ENCODE measurements at regions not wholly inside any gene's neighbourhood (a gene's known extent, or its start where the extent isn't known, plus 50 kb on each side); places are given as distances from the start of the nearest gene placed in this dataset.

- Histone ChIP-seq H4K20me1 (ENCODE audit: insufficient read depth, low read length) (no peaks in the 10 kb centered on the region), H3K4me1 (ENCODE audit: insufficient read depth, low read length, severe bottlenecking) (no peaks in the 10 kb centered on the region), H3K4me3 (ENCODE audit: low read depth, low read length, poor library complexity, severe bottlenecking) (no peak overlapping the region), H2AFZ (ENCODE audit: low read length) (no peak overlapping the region), H3F3A (ENCODE audit: insufficient read depth, low read length) (no peaks in the 10 kb centered on the region), H3K36me3 (ENCODE audit: insufficient read depth, low read length) (no peaks in the 10 kb centered on the region), H3K27me3 (ENCODE audit: insufficient read depth, low read length) (no peaks in the 10 kb centered on the region), H3K79me2 (ENCODE audit: insufficient read depth, low read length) (no peaks in the 10 kb centered on the region), H3K9me3 (ENCODE audit: low read length) (no peaks in the 10 kb centered on the region), H3K9me2 (ENCODE audit: low read depth, low read length) (no peaks in the 10 kb centered on the region), H3K27ac (ENCODE audit: low read depth, low read length, poor library complexity, severe bottlenecking) (no peak overlapping the region), H3K9ac (ENCODE audit: low read length) (no peak overlapping the region), H3K4me2 (ENCODE audit: low read length) (no peak overlapping the region)
- TF ChIP-seq EZH2 (IDR thresholded peaks at IDR 0.05; ENCODE audit: borderline replicate concordance, low read length): no peak
- TF ChIP-seq, protein P1, sequence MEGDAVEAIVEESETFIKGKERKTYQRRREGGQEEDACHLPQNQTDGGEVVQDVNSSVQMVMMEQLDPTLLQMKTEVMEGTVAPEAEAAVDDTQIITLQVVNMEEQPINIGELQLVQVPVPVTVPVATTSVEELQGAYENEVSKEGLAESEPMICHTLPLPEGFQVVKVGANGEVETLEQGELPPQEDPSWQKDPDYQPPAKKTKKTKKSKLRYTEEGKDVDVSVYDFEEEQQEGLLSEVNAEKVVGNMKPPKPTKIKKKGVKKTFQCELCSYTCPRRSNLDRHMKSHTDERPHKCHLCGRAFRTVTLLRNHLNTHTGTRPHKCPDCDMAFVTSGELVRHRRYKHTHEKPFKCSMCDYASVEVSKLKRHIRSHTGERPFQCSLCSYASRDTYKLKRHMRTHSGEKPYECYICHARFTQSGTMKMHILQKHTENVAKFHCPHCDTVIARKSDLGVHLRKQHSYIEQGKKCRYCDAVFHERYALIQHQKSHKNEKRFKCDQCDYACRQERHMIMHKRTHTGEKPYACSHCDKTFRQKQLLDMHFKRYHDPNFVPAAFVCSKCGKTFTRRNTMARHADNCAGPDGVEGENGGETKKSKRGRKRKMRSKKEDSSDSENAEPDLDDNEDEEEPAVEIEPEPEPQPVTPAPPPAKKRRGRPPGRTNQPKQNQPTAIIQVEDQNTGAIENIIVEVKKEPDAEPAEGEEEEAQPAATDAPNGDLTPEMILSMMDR (IDR thresholded peaks at IDR 0.05; ENCODE audit: low read length): no peak
Measured at GRCh38 chr18:68399721-68400120, 315.2 kb downstream of the TMX3 start.

GRCh38 chr18:68397241-68398035 is 317.5 kb downstream of the TMX3 start:
- Histone ChIP-seq H4K20me1 (ENCODE audit: insufficient read depth, low read length) (no peaks in the 10 kb centered on the region), H2AFZ (ENCODE audit: low read length) (no peak overlapping the region), H3K27ac (ENCODE audit: low read depth, low read length, poor library complexity, severe bottlenecking) (no peak overlapping the region), H3K36me3 (ENCODE audit: insufficient read depth, low read length) (no peaks in the 10 kb centered on the region), H3K4me3 (ENCODE audit: low read depth, low read length, poor library complexity, severe bottlenecking) (no peak overlapping the region), H3K4me1 (ENCODE audit: insufficient read depth, low read length, severe bottlenecking) (no peaks in the 10 kb centered on the region), H3F3A (ENCODE audit: insufficient read depth, low read length) (no peaks in the 10 kb centered on the region), H3K9me2 (ENCODE audit: low read depth, low read length) (no peaks in the 10 kb centered on the region), H3K9ac (ENCODE audit: low read length) (no peak overlapping the region), H3K79me2 (ENCODE audit: insufficient read depth, low read length) (no peaks in the 10 kb centered on the region), H3K4me2 (ENCODE audit: low read length) (no peak overlapping the region), H3K9me3 (ENCODE audit: low read length) (no peaks in the 10 kb centered on the region), H3K27me3 (ENCODE audit: insufficient read depth, low read length) (no peaks in the 10 kb centered on the region)
- TF ChIP-seq, protein P1 (IDR thresholded peaks at IDR 0.05; ENCODE audit: low read length): no peak
- TF ChIP-seq EZH2 (IDR thresholded peaks at IDR 0.05; ENCODE audit: borderline replicate concordance, low read length): no peak

DNA sequence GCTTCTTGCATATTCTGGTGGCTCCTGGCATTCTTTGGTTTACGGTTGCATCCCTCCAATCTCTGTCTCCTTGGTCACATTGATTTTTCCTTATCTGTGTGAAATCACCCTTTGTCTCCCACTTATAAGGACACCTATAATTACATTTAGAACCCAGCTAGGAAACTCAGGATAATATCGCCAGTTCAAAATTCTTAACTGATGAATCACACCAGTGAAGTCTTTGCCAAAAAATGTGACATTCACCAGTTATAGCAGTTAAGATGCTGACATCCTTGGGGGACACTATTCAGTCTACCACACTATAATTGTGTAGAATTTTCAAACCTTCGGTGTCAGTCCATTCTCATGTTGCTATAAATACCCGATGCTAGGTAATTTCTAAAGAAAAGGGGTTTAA is 320.2 kb downstream of the TMX3 start:
- Histone ChIP-seq H3K9ac (ENCODE audit: low read length) (no peak overlapping the region), H3K79me2 (ENCODE audit: insufficient read depth, low read length) (no peaks in the 10 kb centered on the region), H4K20me1 (ENCODE audit: insufficient read depth, low read length) (no peaks in the 10 kb centered on the region), H2AFZ (ENCODE audit: low read length) (no peak overlapping the region), H3K4me3 (ENCODE audit: low read depth, low read length, poor library complexity, severe bottlenecking) (no peak overlapping the region), H3K27me3 (ENCODE audit: insufficient read depth, low read length) (no peaks in the 10 kb centered on the region), H3K27ac (ENCODE audit: low read depth, low read length, poor library complexity, severe bottlenecking) (no peak overlapping the region), H3K9me3 (ENCODE audit: low read length) (no peaks in the 10 kb centered on the region), H3F3A (ENCODE audit: insufficient read depth, low read length) (no peaks in the 10 kb centered on the region), H3K9me2 (ENCODE audit: low read depth, low read length) (no peaks in the 10 kb centered on the region), H3K36me3 (ENCODE audit: insufficient read depth, low read length) (no peaks in the 10 kb centered on the region), H3K4me2 (ENCODE audit: low read length) (no peak overlapping the region), H3K4me1 (ENCODE audit: insufficient read depth, low read length, severe bottlenecking) (no peaks in the 10 kb centered on the region)
- TF ChIP-seq, protein P1 (IDR thresholded peaks at IDR 0.05; ENCODE audit: low read length): no peak
- no peak for TF ChIP-seq EZH2 (IDR thresholded peaks at IDR 0.05; ENCODE audit: borderline replicate concordance, low read length)

Data from OCI-LY1 (cell line).